ENCODE measurements at regions not wholly inside any gene's neighbourhood (a gene's known extent, or its start where the extent isn't known, plus 50 kb on each side); places are given as distances from the start of the nearest gene placed in this dataset.

DNA sequence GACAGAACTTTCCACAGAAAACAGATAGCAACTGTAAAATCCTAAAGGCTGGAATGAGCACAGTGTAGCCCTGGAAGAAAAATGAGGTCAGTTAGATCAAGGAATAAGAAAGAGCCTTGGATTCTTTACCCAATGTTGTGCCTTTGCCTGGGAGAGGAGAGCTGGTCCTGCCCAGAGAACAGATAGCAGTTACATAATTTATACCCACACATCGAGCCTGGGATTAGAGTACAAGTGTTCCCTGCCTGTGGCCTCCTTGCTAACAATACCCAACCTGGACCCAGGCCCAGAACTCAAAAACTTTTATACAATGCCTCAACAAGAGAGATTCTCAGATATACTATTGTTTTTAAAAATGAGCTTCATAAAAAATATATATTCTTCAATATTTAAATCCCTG, 1998.4 kb downstream of the LRRC4C start:
- TF ChIP-seq, protein P1, sequence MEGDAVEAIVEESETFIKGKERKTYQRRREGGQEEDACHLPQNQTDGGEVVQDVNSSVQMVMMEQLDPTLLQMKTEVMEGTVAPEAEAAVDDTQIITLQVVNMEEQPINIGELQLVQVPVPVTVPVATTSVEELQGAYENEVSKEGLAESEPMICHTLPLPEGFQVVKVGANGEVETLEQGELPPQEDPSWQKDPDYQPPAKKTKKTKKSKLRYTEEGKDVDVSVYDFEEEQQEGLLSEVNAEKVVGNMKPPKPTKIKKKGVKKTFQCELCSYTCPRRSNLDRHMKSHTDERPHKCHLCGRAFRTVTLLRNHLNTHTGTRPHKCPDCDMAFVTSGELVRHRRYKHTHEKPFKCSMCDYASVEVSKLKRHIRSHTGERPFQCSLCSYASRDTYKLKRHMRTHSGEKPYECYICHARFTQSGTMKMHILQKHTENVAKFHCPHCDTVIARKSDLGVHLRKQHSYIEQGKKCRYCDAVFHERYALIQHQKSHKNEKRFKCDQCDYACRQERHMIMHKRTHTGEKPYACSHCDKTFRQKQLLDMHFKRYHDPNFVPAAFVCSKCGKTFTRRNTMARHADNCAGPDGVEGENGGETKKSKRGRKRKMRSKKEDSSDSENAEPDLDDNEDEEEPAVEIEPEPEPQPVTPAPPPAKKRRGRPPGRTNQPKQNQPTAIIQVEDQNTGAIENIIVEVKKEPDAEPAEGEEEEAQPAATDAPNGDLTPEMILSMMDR (IDR thresholded peaks at IDR 0.05 in 8 of 11, conservative IDR thresholded peaks at IDR 0.05 in 3 of 11): no peak
- TF ChIP-seq POLR2AphosphoS5 (IDR thresholded peaks at IDR 0.05): no peak
- no peak for TF ChIP-seq POLR2A (IDR thresholded peaks at IDR 0.05)

All from spleen (tissue), 7 donors.